COLO829 (cell line): ENCODE measurements at regions not wholly inside any gene's neighbourhood (a gene's known extent, or its start where the extent isn't known, plus 50 kb on each side); places are given as distances from the start of the nearest gene placed in this dataset.
"Not testable (repeated sequence)": the region's sequence is repeated elsewhere in the genome, so short reads cannot be mapped to it uniquely, and the experiment has no call there.

Experiments
- DNase-seq: peaks from one replicate; pipeline ENCODE4 v3.0.0; 2012; ENCODE audit warnings: low spot score

GRCh38 chrX:94341730-94342129, 667.7 kb downstream of the FAM133A start:
- DNase-seq: not testable (repeated sequence)

DNA sequence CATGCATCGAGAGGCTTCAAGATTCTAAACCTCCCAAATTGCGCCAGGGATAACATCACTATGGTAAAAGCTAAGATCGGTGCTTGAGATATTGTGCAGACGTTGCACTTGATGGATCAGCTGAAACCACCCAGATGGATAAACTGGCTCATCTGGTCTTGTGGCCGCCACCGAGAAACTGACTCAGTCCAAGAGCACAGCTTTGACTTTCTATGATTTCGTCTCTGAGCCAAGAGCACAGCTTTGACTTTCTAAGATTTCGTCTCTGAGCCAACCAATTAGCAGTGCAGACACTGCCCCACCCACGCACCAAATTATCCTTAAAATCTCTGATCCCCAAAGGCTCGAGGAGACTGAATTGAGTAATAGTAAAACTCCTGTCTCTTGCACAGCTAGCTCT, 687.2 kb downstream of the FAM133A start:
- DNase-seq: no peak

DNA sequence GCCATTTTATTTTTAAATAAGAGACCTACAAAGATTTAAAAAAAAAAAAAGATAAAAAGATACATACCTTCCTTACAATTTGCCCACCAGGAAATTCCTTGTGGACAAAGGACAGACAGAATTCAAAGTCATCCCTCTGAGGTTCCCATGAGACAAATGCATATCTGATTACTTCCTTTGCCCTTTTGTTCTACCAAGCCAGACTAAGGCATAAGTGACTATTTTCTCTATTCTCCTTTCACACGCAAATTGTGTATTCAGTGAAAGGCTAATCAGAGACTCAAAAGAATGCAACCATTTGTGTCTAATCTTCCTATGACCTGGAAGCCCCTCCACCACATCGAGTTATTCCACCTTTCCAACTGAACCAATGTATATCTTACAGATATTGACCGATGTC, 691.7 kb downstream of the FAM133A start:
- DNase-seq: no peak

DNA sequence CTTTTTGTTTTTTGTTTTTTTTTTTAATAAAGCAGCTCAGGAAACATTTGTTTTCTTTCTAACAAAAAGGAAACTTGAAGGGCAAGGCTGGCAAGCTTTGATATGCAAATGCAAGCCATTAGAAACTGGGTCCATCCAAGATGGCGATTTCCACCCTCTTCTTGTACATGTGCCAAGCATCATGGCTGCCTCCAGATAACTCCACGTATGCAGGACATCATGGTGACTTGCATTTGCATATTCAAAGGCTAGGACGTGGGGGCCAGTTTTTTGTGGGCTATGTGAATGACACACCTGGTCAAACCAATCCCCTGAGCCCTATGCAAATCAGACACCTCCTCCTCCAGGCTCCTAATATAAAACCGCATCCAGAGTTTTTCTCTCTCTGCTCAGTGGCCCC, 692.6 kb downstream of the FAM133A start:
- no peak for DNase-seq

DNA sequence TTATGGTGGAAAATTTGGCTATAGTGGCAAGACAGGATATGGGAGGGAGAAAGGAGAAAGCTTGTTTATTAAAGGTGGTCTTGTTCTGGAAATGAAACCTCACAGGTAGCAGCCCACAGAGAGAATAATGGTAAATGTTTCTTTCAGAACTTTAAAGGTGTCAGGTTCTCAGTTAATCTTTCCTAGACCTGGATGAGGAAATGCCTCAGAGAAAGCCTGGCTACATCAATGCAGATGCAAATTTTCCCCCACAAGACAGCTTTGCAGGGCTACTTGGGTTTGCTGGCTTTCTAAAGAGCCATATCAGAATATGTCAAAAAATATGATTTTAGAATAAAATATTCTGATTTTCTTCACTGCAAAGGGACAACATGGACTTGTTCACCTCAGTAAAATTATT, 715.0 kb downstream of the FAM133A start:
- DNase-seq: no peak

DNA sequence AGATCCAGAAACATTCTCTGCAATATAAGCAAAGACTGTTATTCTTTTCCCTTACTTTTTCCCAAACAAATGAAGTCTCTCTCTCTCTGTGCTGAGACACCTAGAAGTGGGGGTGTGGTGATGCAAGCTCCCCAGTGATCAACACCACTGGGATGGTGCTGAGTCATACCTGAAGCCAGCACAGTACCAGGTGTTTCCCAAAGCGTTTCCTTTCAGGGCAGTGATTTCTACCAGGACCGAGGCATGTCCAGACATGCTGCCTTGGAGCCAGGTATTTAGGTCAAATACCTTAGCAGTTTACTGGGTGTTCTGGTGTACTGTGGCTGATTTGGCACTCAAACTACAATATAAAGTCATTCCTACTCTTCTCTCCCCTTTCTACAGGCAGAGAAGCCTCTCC, 726.5 kb downstream of the FAM133A start:
- no peak for DNase-seq

DNA sequence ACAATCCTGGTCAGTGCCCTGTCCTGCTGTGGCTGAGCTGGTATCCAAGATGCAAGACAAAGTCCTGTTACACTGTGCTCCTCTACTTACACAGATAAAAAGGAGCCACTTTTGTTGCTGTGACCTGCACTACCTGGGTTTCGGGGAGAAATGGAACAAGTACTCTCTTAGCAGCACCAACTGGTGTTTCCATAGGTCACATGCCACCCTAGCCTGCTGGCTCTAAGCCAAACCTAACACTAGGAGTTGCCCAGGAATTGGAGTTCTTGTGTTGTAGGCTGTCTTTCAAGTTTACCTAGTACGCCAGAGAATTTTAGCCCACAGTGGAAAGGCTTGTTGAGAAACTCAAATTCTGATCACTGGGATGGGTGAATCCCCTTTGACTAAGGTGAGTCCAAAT, 727.4 kb downstream of the FAM133A start:
- DNase-seq: no peak

DNA sequence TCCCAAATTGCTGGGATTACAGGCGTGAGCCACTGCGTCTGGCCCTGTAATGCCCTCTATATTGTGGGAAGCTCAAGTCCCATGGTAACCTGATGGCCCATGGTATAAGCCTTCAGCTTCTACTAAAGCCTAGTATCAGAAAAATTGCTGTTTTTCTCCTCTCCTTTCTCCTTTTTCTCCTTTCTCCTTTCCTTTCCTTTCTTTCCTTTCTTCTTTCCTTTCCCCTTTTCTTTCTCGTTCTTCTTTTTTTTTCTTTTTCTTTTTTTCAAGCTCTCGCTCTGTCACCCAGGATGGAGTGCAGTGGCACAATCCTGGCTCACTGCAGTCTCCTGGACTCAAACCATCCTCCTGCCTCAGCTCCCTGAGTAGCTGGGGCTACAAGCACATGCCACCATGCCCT, 740.7 kb downstream of the FAM133A start:
- no peak for DNase-seq

DNA sequence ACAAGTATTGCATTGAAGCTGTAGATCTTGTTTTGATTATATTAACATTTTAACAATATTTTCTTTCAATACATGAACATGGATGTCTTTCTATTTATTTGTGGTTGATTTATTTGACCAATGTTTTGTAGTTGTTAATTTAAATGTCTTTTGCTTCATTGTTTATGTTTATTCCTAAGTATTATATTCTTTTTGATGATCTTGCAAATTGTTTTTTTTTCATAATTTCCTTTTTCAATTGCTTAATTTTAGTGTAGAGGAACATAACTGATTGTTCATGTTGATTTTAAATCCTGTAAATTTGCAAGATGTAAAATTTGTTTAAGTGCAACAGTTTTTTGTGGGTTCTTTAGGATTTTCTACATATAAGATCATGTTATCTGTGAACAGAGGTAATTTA, 744.1 kb downstream of the FAM133A start:
- no peak for DNase-seq

DNA sequence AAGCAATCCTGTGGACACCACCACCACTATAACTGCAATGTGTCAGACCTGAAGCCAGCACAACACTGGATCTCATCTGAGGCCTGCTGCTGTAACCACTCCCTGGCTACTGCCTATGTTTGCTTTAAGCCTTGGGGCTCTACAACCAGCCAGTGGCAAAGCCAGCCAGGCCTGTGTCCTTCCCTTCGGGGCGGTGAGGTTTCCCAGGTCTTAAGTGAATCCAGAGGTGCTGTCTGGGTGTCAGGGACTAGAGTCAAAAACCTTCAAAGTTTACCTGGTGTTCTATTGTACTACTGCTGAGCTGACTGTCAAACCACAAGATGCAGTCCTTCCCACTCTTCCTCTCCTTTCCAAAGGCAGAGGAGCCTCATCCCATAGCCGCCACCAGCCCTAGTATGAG, 750.5 kb downstream of the FAM133A start:
- no peak for DNase-seq

DNA sequence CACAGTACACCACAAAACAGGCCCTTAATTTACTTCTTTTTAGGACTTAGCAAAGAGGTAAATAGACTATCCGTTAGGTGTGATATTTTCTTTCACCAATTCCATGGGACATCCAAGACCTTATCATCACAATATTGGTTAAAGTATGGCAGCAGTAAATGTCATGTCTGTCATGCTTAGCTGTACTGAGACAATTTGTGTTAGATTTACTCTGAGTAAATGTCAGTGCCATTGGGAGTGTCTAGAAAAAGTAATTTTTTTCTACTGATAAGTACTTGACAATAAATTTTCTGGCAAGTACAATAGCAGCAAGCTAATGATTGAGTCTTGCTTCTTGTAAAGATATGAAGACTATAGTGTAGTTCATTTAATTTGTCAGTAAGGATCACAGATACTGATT, 756.1 kb downstream of the FAM133A start:
- no peak for DNase-seq

DNA sequence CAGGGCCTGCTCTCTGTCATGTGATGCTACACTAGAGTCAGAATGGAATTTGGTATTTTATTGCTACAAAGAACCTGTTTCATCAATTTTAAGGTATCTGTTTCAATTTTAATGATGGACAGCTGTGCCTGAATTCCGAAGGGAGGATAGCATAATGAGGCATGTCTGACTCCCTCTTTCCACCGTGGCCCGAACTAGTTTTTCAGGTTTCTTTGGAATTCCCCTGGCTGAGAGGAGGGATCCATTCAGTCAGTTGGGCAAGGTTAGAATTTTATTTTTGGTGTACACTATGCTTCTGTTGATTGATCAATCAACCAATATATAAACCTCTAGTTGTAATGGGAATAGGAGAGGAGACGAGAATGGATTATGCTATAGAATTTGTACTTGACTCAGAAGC, 761.8 kb downstream of the FAM133A start:
- DNase-seq: no peak

DNA sequence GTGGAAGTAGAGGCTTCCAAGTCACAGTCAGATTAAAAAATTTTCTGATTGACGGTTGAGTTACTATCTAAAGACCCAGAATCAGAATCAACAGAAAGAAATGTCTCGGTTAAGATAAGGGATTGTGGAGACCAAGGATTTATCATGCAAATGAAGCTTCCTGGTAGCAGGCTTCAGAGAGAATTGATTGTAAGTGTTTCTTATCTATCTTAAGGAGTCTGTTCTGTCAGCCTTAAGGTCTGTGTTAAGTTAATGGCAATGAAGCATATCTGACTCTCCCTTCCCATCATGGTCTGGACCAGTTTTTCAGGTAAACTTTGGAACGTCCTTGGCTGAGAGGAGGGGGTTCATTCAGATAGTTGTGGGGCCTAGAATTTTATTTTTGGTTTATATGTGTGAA, 780.2 kb downstream of the FAM133A start:
- DNase-seq: no peak

GRCh38 chrX:94454606-94455005, 780.6 kb downstream of the FAM133A start:
- no peak for DNase-seq

GRCh38 chrX:94455782-94456181, 781.8 kb downstream of the FAM133A start:
- no peak for DNase-seq

GRCh38 chrX:94492541-94492940, 818.5 kb downstream of the FAM133A start:
- no peak for DNase-seq

DNA sequence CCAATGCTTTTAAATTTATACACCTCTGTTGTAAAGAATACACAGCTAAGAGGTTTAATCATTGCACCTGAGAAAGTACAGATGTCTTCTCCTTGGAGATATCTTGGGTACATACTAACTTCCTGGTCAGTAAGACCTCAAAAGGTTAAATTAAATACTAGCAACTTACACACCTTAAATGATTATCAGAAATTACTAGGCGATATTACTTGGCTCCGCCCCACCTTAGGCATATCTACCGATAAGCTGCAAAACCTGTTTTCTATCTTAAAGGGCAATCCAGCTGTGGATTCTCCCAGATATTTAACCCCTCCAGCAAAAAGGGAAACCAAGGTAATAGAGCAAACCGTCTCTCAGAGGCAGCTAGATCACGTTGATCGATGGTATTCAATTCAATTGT, 819.4 kb downstream of the FAM133A start:
- no peak for DNase-seq

- no peak for DNase-seq
Observed at GRCh38 chrX:94511564-94511963, 837.6 kb downstream of the FAM133A start.

DNA sequence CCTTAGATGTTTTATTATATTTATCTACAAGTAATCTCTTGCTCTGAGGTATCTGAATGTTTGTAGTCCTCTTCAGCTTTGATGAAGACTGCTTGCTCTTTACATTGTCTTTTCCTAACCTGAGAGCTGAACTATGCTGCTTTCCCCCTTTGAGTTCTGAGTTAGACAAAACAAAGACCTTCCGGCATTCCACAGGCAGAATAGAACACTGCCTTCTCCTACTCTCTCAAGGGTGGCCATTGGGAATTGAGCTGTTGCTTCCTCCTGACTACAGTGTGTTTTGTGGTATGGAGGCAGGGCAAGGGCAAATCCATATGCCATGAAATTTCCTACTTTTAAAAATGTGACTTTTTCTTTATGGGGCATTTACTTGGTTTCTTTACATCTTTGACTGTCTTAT, 841.0 kb downstream of the FAM133A start:
- DNase-seq: no peak

DNA sequence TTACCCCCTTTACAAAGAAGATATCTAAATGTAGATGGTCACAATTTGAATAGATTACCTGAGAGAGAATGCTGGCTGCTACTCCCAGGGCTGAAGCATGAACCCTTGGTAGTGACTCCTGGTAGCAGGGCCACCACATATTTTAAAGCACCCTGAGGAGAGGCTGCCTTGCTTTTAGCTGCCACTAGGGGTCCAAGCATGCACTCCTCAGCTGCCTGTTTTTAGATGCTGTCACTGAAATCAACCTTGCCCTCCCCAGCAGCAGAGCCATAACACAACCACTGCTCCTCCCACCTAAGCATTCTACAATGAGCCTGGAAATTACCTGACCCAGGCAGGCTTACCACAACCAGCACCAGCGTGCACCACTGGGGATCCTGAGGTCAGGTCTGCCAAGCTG, 850.9 kb downstream of the FAM133A start:
- no peak for DNase-seq

- DNase-seq: no peak
Observed at GRCh38 chrX:94545722-94546121, 871.7 kb downstream of the FAM133A start.

DNA sequence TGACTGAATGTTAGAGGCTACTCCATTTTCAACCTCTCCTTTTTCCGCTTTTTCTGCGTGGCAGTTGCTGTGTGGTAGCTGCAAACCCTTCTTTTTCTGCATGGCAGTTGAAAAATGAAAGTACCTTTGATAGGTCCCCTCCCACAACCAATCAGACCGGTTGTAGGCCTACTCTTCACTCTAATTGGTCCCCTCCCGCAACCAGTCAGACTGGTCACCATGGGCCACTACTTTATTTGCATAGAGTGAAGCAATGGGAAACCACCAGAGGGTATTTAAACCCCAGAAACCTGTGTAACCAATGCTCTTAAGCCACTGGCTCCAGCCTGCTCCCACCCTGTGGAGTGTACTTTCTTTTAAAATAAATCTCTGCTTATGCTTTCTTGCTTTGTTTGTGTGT, 877.8 kb downstream of the FAM133A start:
- no peak for DNase-seq

DNA sequence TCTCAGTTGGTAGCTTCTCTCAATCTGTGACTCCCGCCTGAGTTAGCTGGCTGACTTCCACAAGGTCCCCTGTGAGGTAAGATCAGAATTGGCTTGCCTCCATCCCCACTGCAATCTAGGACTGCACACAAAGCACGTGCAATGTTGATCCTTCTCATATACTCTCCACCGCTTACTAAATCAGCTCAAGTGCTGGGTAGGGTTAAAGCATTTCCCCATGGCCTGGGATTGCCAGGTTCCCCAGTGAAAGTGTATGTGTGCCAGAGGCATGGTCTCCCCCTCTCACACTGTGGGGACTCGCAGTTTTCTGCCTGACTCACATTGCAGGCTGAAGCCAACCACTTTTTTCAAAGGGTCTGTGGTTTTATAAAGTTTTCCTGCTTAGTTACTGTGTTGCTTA, 886.9 kb downstream of the FAM133A start:
- no peak for DNase-seq

GRCh38 chrX:94576367-94577004, 902.5 kb downstream of the FAM133A start:
- no peak for DNase-seq

- DNase-seq: no peak
Observed at GRCh38 chrX:94600077-94600476, 926.1 kb downstream of the FAM133A start.
